K562 (cell line): ENCODE measurements at regions not wholly inside any gene's neighbourhood (a gene's known extent, or its start where the extent isn't known, plus 50 kb on each side); places are given as distances from the start of the nearest gene placed in this dataset.

Experiments
- ATAC-seq: fragments of 200-7000 bp; cut with Tn5 transposase; 3 replicates; pipeline ENCODE4 v1.9.1; 2020; ENCODE audit warnings: moderate library complexity
- BruUV-seq: library from RNA; stranded (reverse); fragments of 400-500 nt; replicated peaks from 2 replicates; lab custom pipeline; 2021; lab: Mats Ljungman, UMichigan
- CTCF ChIA-PET: fragments of 300-600 bp; formaldehyde crosslinking; extraction: SDS; loops from one replicate; lab custom pipeline; 2021; ENCODE audit warnings: low intra/inter-chr PET ratio; lab: Yijun Ruan, JAX
- POLR2A ChIA-PET: fragments of 300-600, 350-650 bp; sonication (Branson Sonifier 250); formaldehyde crosslinking; extraction: SDS; loops from one replicate; lab custom pipeline; 2021; ENCODE audit warnings: antibody characterized with exemption, inconsistent platforms; lab: Yijun Ruan, JAX
- DNase-seq, 4 experiments: peaks; one replicate each; pipeline versions ENCODE4 v3.0.0 to v3.0.0-alpha.2; 2011 to 2018; ENCODE audit warnings: low spot score in 3 of 4, mixed read lengths in 3 of 4; ENCODE audit errors: extremely low read depth in 1 of 4
- FAIRE-seq: peaks from 2 replicates; lab custom pipeline; 2011; peaks lifted over from hg19 to GRCh38; lab: Jason Lieb, UNC
- H2AFZ ChIP-seq: 2 replicates; pipeline ENCODE4 v1.6.0; 2011; ENCODE audit warnings: low read depth, low read length, control low read depth, inconsistent platforms
- H3K27ac ChIP-seq: fragments of 200-600 bp; 3 replicates; pipeline ENCODE4 v1.8.0; 2011; ENCODE audit warnings: low read depth, mild to moderate bottlenecking, control low read depth, inconsistent platforms, low read length, moderate library complexity, mixed read lengths; ENCODE audit errors: extremely low read depth
- H3K27me3 ChIP-seq, 2 experiments: fragments of 300-600 bp in 1 of 2; 2 replicates in 1 of 2; 3 replicates in 1 of 2; pipeline versions ENCODE4 v1.6.0 to v1.8.0; 2011; ENCODE audit warnings: inconsistent platforms in 2 of 2, low read length in 2 of 2, mild to moderate bottlenecking in 1 of 2, mixed read lengths in 1 of 2, moderate library complexity in 1 of 2; ENCODE audit not compliant: control insufficient read depth in 2 of 2, insufficient read depth in 2 of 2
- H3K36me3 ChIP-seq: fragments of 300-600 bp; 3 replicates; pipeline ENCODE4 v1.8.0; 2011; ENCODE audit warnings: mild to moderate bottlenecking, low read length, inconsistent platforms; ENCODE audit not compliant: control insufficient read depth, insufficient read depth
- H3K4me1 ChIP-seq, 2 experiments: fragments of 200-600 bp in 1 of 2; replicated peaks in 1 of 2; 2 replicates in 1 of 2; 3 replicates in 1 of 2; pipeline versions ENCODE4 v1.5.1 to v1.8.0; 2011; ENCODE audit warnings: inconsistent platforms in 2 of 2, low read length in 2 of 2, mild to moderate bottlenecking in 1 of 2, mixed read lengths in 1 of 2, moderate library complexity in 1 of 2; ENCODE audit not compliant: control insufficient read depth in 2 of 2, insufficient read depth in 2 of 2
- H3K4me2 ChIP-seq: 2 replicates; pipeline ENCODE4 v1.6.1; 2011; ENCODE audit warnings: low read length, control low read depth, inconsistent platforms, mixed read lengths; ENCODE audit not compliant: insufficient read depth
- H3K4me3 ChIP-seq: fragments of 200-600 bp; sonication (generic), shearing (Covaris generic); 2 replicates; pipeline ENCODE4 v1.5.1; 2016; ENCODE audit warnings: control low read depth, inconsistent platforms
- H3K79me2 ChIP-seq: fragments of 200-600 bp; 3 replicates; pipeline ENCODE4 v1.8.0; 2011; ENCODE audit warnings: low read length, inconsistent platforms; ENCODE audit not compliant: control insufficient read depth, insufficient read depth
- H3K9ac ChIP-seq, 2 experiments: 2 replicates each; pipeline versions ENCODE4 v1.6.0 to v1.6.1; 2011; ENCODE audit warnings: low read depth in 2 of 2, low read length in 2 of 2, control low read depth in 1 of 2, inconsistent platforms in 1 of 2, mild to moderate bottlenecking in 1 of 2, mixed read lengths in 1 of 2; ENCODE audit not compliant: insufficient read depth in 1 of 2
- H3K9me1 ChIP-seq: one replicate; pipeline ENCODE4 v1.6.0; 2011; ENCODE audit warnings: inconsistent platforms, mild to moderate bottlenecking, low read length, moderate library complexity; ENCODE audit not compliant: control insufficient read depth, insufficient read depth
- H3K9me3 ChIP-seq: replicated peaks from 2 replicates; pipeline ENCODE4 v1.5.1; 2011; ENCODE audit warnings: low read depth, low read length, inconsistent platforms; ENCODE audit not compliant: control insufficient read depth, insufficient read depth
- H4K20me1 ChIP-seq: replicated peaks from 2 replicates; pipeline ENCODE4 v1.6.1; 2011; ENCODE audit warnings: low read length, inconsistent platforms, mixed read lengths; ENCODE audit not compliant: control insufficient read depth, insufficient read depth
- BRCA1 ChIP-seq, 2 experiments: fragments of 450-650 bp in 1 of 2; sonication (generic) in 1 of 2; formaldehyde crosslinking in 1 of 2; IDR thresholded peaks; 2 replicates each; pipeline versions ENCODE4 v1.5.0 to v1.6.1; 2017 to 2020; ENCODE audit warnings: mild to moderate bottlenecking in 1 of 2, missing genetic modification reagents in 1 of 2
- BRD9 ChIP-seq: fragments of 450-650 bp; IDR thresholded peaks from 2 replicates; pipeline ENCODE4 v1.6.1; 2018; ENCODE audit warnings: low read depth; ENCODE audit not compliant: partially characterized antibody
- CXXC5 ChIP-seq: fragments of 250-450 bp; sonication (Bioruptor Pico); IDR thresholded peaks from 2 replicates; pipeline ENCODE4 v1.8.0; 2022; ENCODE audit warnings: inconsistent platforms, mild to moderate bottlenecking, moderate library complexity
- DEAF1 ChIP-seq: fragments of 450-650 bp; formaldehyde crosslinking; IDR thresholded peaks from 2 replicates; pipeline ENCODE4 v1.4.0; 2020; ENCODE audit warnings: mild to moderate bottlenecking, moderate library complexity
- GABPB1 ChIP-seq: sonication (generic); formaldehyde crosslinking; IDR thresholded peaks from 2 replicates; pipeline ENCODE4 v1.8.0; 2022; ENCODE audit warnings: mild to moderate bottlenecking, missing genetic modification reagents
- HNRNPL ChIP-seq: fragments of 200-400 bp; formaldehyde crosslinking; IDR thresholded peaks from 2 replicates; pipeline ENCODE4 v1.6.1; 2017; ENCODE audit warnings: low read depth, mild to moderate bottlenecking, low read length
- MCM7 ChIP-seq, 2 experiments: fragments of 450-650 bp; IDR thresholded peaks; 2 replicates each; pipeline ENCODE4 v1.6.1; 2016 to 2018
- NFATC3 ChIP-seq: fragments of 450-650 bp; IDR thresholded peaks from 2 replicates; pipeline ENCODE4 v1.6.1; 2017; ENCODE audit warnings: mild to moderate bottlenecking
- PHB2 ChIP-seq: fragments of 450-650 bp; IDR thresholded peaks from 2 replicates; pipeline ENCODE4 v1.6.1; 2017; ENCODE audit warnings: low read depth
- PPARD ChIP-seq: fragments of 250-450 bp; sonication (Bioruptor Pico); IDR thresholded peaks from 2 replicates; pipeline ENCODE4 v1.8.0; 2022; ENCODE audit warnings: inconsistent platforms, mild to moderate bottlenecking, moderate library complexity
- ZC3H4 ChIP-seq: sonication (generic); formaldehyde crosslinking; IDR thresholded peaks from 2 replicates; pipeline ENCODE4 v1.9.0; 2021; ENCODE audit warnings: missing genetic modification reagents, borderline replicate concordance
- ZNF140 ChIP-seq: fragments of 250-450 bp; sonication (Bioruptor Pico); IDR thresholded peaks from 2 replicates; pipeline ENCODE4 v1.8.0; 2021; ENCODE audit warnings: moderate library complexity, mild to moderate bottlenecking, inconsistent platforms
- ZNF232 ChIP-seq: sonication (generic); formaldehyde crosslinking; IDR thresholded peaks from 2 replicates; pipeline ENCODE4 v1.8.0; 2022; ENCODE audit warnings: mild to moderate bottlenecking, missing genetic modification reagents
- WGBS: fragments of 100-300 bp; shearing (Covaris generic); methylation state at CpG from one replicate; pipeline ENCODE4 v1.1.6; 2016; ENCODE audit warnings: low coverage, mixed read lengths; ENCODE audit not compliant: insufficient coverage; ENCODE audit errors: missing lambda C conversion rate; 5-methylcytosine and 5-hydroxymethylcytosine counted together
- in situ Hi-C: fragments of 300-500 bp; cut with MboI; formaldehyde crosslinking; loops from 4 replicates; pipeline ENCODE4 v1.15.0; 2018; ENCODE audit warnings: inconsistent platforms, mixed read lengths
- intact Hi-C: fragments of 100-400 bp; cut with micrococcal nuclease; formaldehyde crosslinking; loops from 2 replicates; pipeline ENCODE4 v1.14.2; 2022
- TF ChIP-seq, protein P1 (sequence below): fragments of 250-450 bp; sonication (Bioruptor Pico); IDR thresholded peaks from 2 replicates; pipeline ENCODE4 v1.8.0; 2022; ENCODE audit warnings: moderate library complexity, mild to moderate bottlenecking, inconsistent platforms

DNA sequence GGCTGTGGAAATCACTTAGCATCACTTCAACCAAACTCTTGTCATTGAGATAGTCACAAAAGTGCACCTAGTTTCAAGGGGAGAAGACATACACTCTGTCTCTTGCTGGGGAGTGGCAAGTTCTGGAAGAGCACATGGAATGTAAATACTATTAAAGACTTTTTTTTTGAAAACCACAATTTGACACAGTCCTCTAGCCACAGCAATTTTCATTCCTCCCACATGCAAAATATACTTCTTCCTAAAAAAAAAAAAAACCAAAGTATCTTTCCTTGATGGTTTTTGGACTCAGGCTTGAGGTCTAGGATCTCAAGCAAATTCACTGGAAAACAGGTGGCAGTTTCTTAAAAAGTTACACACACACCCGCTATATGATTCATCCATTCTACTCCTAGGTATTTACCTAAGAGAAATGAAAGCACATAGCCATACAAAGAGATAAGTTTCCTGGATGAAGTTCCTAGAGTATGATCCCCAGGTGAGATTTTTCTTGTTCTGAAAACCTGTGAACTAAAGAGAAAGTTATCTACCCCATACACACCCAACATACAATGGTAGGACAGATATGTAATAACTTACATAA lies 295.8 kb downstream of the SP3 start:
- no peak overlapping the region for H3K4me3 ChIP-seq
- ChIA-PET CTCF (no interaction called here), POLR2A (no interaction called here)
- no peak overlapping the region for H2AFZ ChIP-seq
- no peaks in the 10 kb centered on the region for H3K9me3 ChIP-seq
- in situ Hi-C loops (no loop called here), intact Hi-C loops (no loop called here)
- no peak overlapping the region for H3K4me2 ChIP-seq
- DNase-seq (no peak), FAIRE-seq (no peak), ATAC-seq (no peak)
- no peaks in the 10 kb centered on the region for H3K79me2 ChIP-seq
- BruUV-seq: no TSS peak
- WGBS: 0% methylated on average over 1 of the region's 1 CpG
- no peaks in the 10 kb centered on the region for H3K9me1 ChIP-seq
- TF ChIP-seq GABPB1 (CRISPR knock-in tag) (no peak), PPARD (CRISPR knock-in tag) (no peak), CXXC5 (no peak), ZNF140 (CRISPR knock-in tag) (no peak), MCM7 (IDR thresholded peaks at IDR 0.05) (no peak), BRCA1 (IDR thresholded peaks at IDR 0.05) (no peak), BRCA1 (CRISPR knock-in tag; IDR thresholded peaks at IDR 0.05) (no peak), HNRNPL (no peak), BRD9 (no peak), PHB2 (no peak), DEAF1 (no peak), NFATC3 (no peak), ZNF232 (CRISPR knock-in tag) (no peak), ZC3H4 (CRISPR knock-in tag) (no peak)
- TF ChIP-seq, protein P1, sequence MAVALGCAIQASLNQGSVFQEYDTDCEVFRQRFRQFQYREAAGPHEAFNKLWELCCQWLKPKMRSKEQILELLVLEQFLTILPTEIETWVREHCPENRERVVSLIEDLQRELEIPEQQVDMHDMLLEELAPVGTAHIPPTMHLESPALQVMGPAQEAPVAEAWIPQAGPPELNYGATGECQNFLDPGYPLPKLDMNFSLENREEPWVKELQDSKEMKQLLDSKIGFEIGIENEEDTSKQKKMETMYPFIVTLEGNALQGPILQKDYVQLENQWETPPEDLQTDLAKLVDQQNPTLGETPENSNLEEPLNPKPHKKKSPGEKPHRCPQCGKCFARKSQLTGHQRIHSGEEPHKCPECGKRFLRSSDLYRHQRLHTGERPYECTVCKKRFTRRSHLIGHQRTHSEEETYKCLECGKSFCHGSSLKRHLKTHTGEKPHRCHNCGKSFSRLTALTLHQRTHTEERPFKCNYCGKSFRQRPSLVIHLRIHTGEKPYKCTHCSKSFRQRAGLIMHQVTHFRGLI (CRISPR knock-in tag): no peak
- H3K4me1 ChIP-seq: no peaks in the 10 kb centered on the region
- H3K36me3 ChIP-seq: no peaks in the 10 kb centered on the region
- H4K20me1 ChIP-seq: no peaks in the 10 kb centered on the region
- H3K27ac ChIP-seq: no peak overlapping the region
- peaks cover 4 to 10% of the 10 kb centered on the region in 2 experiments; a peak in 2 of 5 replicates for H3K27me3 ChIP-seq
- H3K9ac ChIP-seq: no peak overlapping the region
